Omental fat pad (tissue), 3 donors: ENCODE measurements at regions not wholly inside any gene's neighbourhood (a gene's known extent, or its start where the extent isn't known, plus 50 kb on each side); places are given as distances from the start of the nearest gene placed in this dataset.
"Not testable (repeated sequence)": the region's sequence is repeated elsewhere in the genome, so short reads cannot be mapped to it uniquely, and the experiment has no call there.

Experiments
- ATAC-seq: fragments of 150-250 bp; one replicate; pipeline ENCODE4 v1.9.1; 2016; ENCODE audit warnings: mild to moderate bottlenecking, moderate library complexity; ENCODE audit not compliant: low FRiP score
- DNase-seq: peaks from one replicate; pipeline ENCODE4 v3.0.0-alpha.2; 2019; ENCODE audit warnings: low spot score
- CTCF ChIP-seq, 3 donors: fragments of 450-650 bp; IDR thresholded peaks; one replicate each; pipeline ENCODE4 v1.5.1; 2016 to 2017; ENCODE audit warnings: antibody characterized with exemption in 3 of 3, mild to moderate bottlenecking in 3 of 3, moderate library complexity in 2 of 3

DNA sequence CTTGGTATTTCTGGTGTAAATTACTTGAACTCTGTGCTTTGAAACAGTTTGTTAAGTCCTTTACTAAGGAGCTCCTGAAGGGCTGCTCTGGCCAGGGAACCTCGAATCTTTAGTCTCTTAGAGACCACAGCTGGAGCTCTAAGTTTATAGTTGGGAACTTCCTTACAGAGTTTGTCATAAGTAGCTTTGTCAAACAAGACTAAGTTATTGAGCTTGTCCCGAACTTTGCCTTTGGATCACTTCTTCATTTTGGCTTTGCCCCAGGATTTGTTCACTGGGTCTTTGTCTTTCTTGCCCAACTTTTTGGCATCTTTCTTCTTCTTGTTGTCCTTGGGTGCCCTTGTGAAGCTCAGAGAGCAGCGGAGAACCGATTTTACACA is 64.8 kb downstream of the FAM50B start:
- TF ChIP-seq CTCF (IDR thresholded peaks at IDR 0.05): no peak
- DNase-seq: no peak

GRCh38 chr6:3915076-3915791 is 66.1 kb downstream of the FAM50B start:
- DNase-seq (no peak), ATAC-seq (no peak)
- TF ChIP-seq CTCF (IDR thresholded peaks at IDR 0.05): no peak

More for the DNA sequence above, 64.8 kb downstream of the FAM50B start:
- ATAC-seq: no peak

- no peak for DNase-seq
- TF ChIP-seq CTCF (IDR thresholded peaks at IDR 0.05): no peak
- no peak for ATAC-seq
These were observed 67.0 kb downstream of the FAM50B start for GRCh38 chr6:3916211-3916610.

GRCh38 chr6:3916749-3917148 is 67.6 kb downstream of the FAM50B start:
- not testable (repeated sequence) for ATAC-seq, DNase-seq

DNA sequence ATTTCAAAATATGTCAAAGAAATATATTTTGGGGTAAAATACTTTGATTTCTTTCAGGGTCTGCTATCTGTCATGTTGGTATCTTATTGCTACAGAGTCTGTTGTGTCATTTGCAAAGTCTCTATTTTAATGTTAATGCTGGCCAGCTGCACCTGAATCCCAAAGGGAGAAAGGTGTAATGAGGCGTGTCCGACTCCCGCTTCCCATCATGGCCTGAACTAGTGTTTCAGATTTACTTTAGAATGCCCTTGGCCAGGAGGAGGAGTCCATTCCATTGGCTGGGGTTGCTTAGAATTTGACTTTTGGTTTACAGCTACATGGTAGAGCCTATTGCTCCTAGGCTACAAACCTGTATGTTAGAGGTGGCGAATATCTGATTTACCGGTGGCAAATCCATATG is 69.3 kb downstream of the FAM50B start:
- TF ChIP-seq CTCF (IDR thresholded peaks at IDR 0.05): no peak
- no peak for ATAC-seq
- DNase-seq: no peak

DNA sequence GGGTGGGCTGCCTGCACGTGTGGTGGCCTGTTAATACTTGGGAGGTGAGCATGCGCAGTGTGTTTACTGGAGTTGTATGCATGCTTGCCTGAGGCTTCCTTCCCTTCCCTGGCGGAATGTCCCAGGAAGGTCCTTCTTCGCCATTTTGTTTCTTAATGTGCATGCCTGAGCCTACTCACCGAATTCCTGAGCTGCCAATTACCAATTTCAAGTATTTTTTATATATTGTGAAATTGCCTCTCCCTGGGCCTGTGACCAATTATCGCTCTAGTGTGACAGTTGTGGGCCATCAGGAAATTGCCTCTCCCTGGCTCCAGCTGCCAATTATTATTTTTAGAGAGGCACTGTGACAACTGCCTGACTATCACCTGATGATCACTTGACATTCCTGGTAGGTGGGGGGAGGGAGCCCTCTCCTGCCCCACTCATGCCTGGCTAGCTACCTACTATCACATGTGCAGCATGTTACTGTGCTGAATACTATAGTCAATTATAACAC is 70.0 kb downstream of the FAM50B start:
- DNase-seq (no peak), ATAC-seq (no peak)
- no peak for TF ChIP-seq CTCF (IDR thresholded peaks at IDR 0.05)

DNA sequence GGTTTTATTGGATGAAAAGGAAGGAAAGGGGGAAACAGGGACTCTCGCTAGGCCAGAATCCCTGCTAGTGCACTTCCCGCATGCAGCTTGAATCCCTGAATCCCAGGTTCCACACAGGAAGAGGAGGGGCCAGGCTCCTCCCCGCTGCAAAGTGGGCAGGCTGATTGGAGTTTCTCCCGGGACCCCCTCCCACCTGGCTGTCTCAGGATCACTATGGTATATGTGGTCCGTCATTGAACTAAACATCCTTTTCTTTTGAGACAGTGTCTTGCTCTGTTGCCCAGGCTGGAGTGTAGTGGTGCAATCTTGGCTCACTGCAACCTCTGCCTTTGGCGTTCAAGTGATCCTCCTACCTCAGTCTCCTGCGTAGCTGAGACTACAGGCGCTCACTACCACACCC is 70.7 kb downstream of the FAM50B start:
- DNase-seq (no peak), ATAC-seq (no peak)
- no peak for TF ChIP-seq CTCF (IDR thresholded peaks at IDR 0.05)
